HCT116 (cell line): ENCODE measurements at regions not wholly inside any gene's neighbourhood (a gene's known extent, or its start where the extent isn't known, plus 50 kb on each side); places are given as distances from the start of the nearest gene placed in this dataset.

Source experiments
- ATAC-seq: fragments of 200-7000 bp; cut with Tn5 transposase; 2 replicates; pipeline ENCODE4 v1.9.1; 2020; ENCODE audit warnings: mild to moderate bottlenecking, moderate library complexity
- BruUV-seq: library from RNA; stranded (reverse); fragments of 400-500 nt; replicated peaks from 2 replicates; lab custom pipeline; 2021; lab: Mats Ljungman, UMichigan
- CTCF ChIA-PET: fragments of 300-600 bp; sonication (Branson Sonifier 250); formaldehyde crosslinking; loops from one replicate; lab custom pipeline; 2021; ENCODE audit warnings: antibody characterized with exemption; lab: Charles Lee
- POLR2A ChIA-PET: fragments of 300-600, 350-600 bp; sonication (Branson Sonifier 250); formaldehyde crosslinking; loops from one replicate; lab custom pipeline; 2021; ENCODE audit warnings: antibody characterized with exemption; lab: Charles Lee
- RAD21 ChIA-PET, 2 experiments: fragments of 300-600 bp; sonication (Branson Sonifier 250); formaldehyde crosslinking; loops; one replicate each; lab custom pipeline; 2023; ENCODE audit warnings: low total read pairs in 2 of 2; ENCODE audit not compliant: uncharacterized antibody in 2 of 2, unreplicated experiment in 2 of 2, low non-redundant PET in 1 of 2; lab: Charles Lee
- DNase-seq: peaks from one replicate; pipeline ENCODE4 v3.0.0-alpha.2; 2010; ENCODE audit warnings: low read depth, low spot score
- H2AFZ ChIP-seq: fragments of 200-600 bp; shearing (Covaris generic), sonication (generic); 2 replicates; pipeline ENCODE4 v1.6.1; 2017; ENCODE audit warnings: low read depth, mixed run types, mixed read lengths, antibody characterized with exemption, low read length; ENCODE audit not compliant: poor library complexity, severe bottlenecking
- H3K27ac ChIP-seq: 2 replicates; pipeline ENCODE4 v1.5.1; 2012; ENCODE audit warnings: low read depth, low read length
- H3K27me3 ChIP-seq: fragments of 200-600 bp; sonication (generic); 2 replicates; pipeline ENCODE4 v1.6.1; 2016; ENCODE audit warnings: mixed run types, low read length, mixed read lengths; ENCODE audit not compliant: insufficient read depth
- H3K36me3 ChIP-seq, 2 experiments: fragments of 200-500 bp in 1 of 2; fragments of 200-600 bp in 1 of 2; sonication (Bioruptor generic) in 1 of 2; sonication (generic) in 1 of 2; 2 replicates each; pipeline versions ENCODE4 v1.5.1 to v1.6.1; 2014 to 2016; ENCODE audit warnings: low read length in 2 of 2, inconsistent platforms in 1 of 2, mixed read lengths in 1 of 2, mixed run types in 1 of 2; ENCODE audit not compliant: insufficient read depth in 2 of 2, control insufficient read depth in 1 of 2
- H3K4me1 ChIP-seq, 2 experiments: fragments of 200-600 bp in 1 of 2; sonication (generic) in 1 of 2; 2 replicates each; pipeline versions ENCODE4 v1.5.1 to v1.6.1; 2012 to 2017; ENCODE audit warnings: low read length in 2 of 2, inconsistent platforms in 1 of 2, mild to moderate bottlenecking in 1 of 2, mixed read lengths in 1 of 2, mixed run types in 1 of 2, moderate library complexity in 1 of 2; ENCODE audit not compliant: insufficient read depth in 2 of 2, control insufficient read depth in 1 of 2
- H3K4me2 ChIP-seq: fragments of 200-600 bp; sonication (generic); 2 replicates; pipeline ENCODE4 v1.6.1; 2017; ENCODE audit warnings: mixed run types, low read length, mixed read lengths
- H3K4me3 ChIP-seq, 2 experiments: fragments of 200-600 bp in 1 of 2; sonication (generic) in 1 of 2; replicated peaks in 1 of 2; 2 replicates each; pipeline ENCODE4 v1.5.1; 2011 to 2016; ENCODE audit warnings: low read length in 2 of 2, control low read depth in 1 of 2, low read depth in 1 of 2, mild to moderate bottlenecking in 1 of 2, mixed read lengths in 1 of 2, mixed run types in 1 of 2
- H3K79me2 ChIP-seq: fragments of 200-600 bp; sonication (generic); 2 replicates; pipeline ENCODE4 v1.6.1; 2017; ENCODE audit warnings: mild to moderate bottlenecking, mixed run types, low read length, moderate library complexity, mixed read lengths; ENCODE audit not compliant: insufficient read depth
- H3K9ac ChIP-seq: fragments of 200-600 bp; sonication (generic); 2 replicates; pipeline ENCODE4 v1.6.1; 2016; ENCODE audit warnings: low read length, mixed read lengths
- H3K9me2 ChIP-seq: fragments of 200-600 bp; sonication (generic), shearing (Covaris generic); 2 replicates; pipeline ENCODE4 v1.6.1; 2017; ENCODE audit warnings: mixed run types, mild to moderate bottlenecking, moderate library complexity; ENCODE audit not compliant: insufficient read depth
- H3K9me3 ChIP-seq, 2 experiments: fragments of 200-500 bp in 1 of 2; fragments of 200-600 bp in 1 of 2; sonication (Bioruptor generic) in 1 of 2; sonication (generic) in 1 of 2; 2 replicates each; pipeline ENCODE4 v1.6.1; 2014 to 2017; ENCODE audit warnings: low read length in 2 of 2, mixed read lengths in 2 of 2, inconsistent platforms in 1 of 2, low read depth in 1 of 2, mild to moderate bottlenecking in 1 of 2, mixed run types in 1 of 2, moderate library complexity in 1 of 2; ENCODE audit not compliant: control insufficient read depth in 1 of 2, insufficient read depth in 1 of 2
- H4K20me1 ChIP-seq: fragments of 200-600 bp; sonication (generic), shearing (Covaris generic); 2 replicates; pipeline ENCODE4 v1.6.1; 2017; ENCODE audit warnings: mixed run types, mild to moderate bottlenecking, moderate library complexity; ENCODE audit not compliant: insufficient read depth
- ATF3 ChIP-seq: IDR thresholded peaks from 2 replicates; pipeline ENCODE4 v1.6.1; 2012
- CBX3 ChIP-seq: IDR thresholded peaks from 2 replicates; pipeline ENCODE4 v1.6.1; 2012; ENCODE audit warnings: low read depth
- CEBPB ChIP-seq: IDR thresholded peaks from 2 replicates; pipeline ENCODE4 v1.6.1; 2012; ENCODE audit warnings: low read depth
- CTCF ChIP-seq, 3 experiments: fragments of 200-600 bp in 1 of 3; sonication (generic) in 1 of 3; IDR thresholded peaks in 2 of 3; conservative IDR thresholded peaks in 1 of 3; 2 replicates each; pipeline ENCODE4 v1.5.1; 2012 to 2017; ENCODE audit warnings: low read depth in 2 of 3, low read length in 2 of 3, antibody characterized with exemption in 1 of 3, borderline replicate concordance in 1 of 3, control low read depth in 1 of 3, mild to moderate bottlenecking in 1 of 3, mixed read lengths in 1 of 3, mixed run types in 1 of 3, moderate library complexity in 1 of 3; ENCODE audit not compliant: insufficient read depth in 1 of 3
- EZH2 ChIP-seq: fragments of 200-600 bp; sonication (generic); IDR thresholded peaks from 2 replicates; pipeline ENCODE4 v1.6.1; 2017; ENCODE audit warnings: antibody characterized with exemption, mixed run types
- EZH2phosphoT487 ChIP-seq: fragments of 200-600 bp; IDR thresholded peaks from 2 replicates; pipeline ENCODE4 v1.6.1; 2018; ENCODE audit warnings: antibody characterized with exemption, borderline replicate concordance
- FOSL1 ChIP-seq: IDR thresholded peaks from 2 replicates; pipeline ENCODE4 v1.6.1; 2012; ENCODE audit warnings: low read depth
- POLR2A ChIP-seq: IDR thresholded peaks from 2 replicates; pipeline ENCODE4 v1.7.0; 2011; ENCODE audit warnings: borderline replicate concordance; ENCODE audit not compliant: insufficient read depth, insufficient read length; ENCODE audit errors: extremely low read depth
- POLR2AphosphoS5 ChIP-seq: IDR thresholded peaks from 2 replicates; pipeline ENCODE4 v1.6.1; 2011; ENCODE audit warnings: mild to moderate bottlenecking, low read depth, low read length, moderate library complexity
- RAD21 ChIP-seq: IDR thresholded peaks from 2 replicates; pipeline ENCODE4 v1.6.1; 2012; ENCODE audit warnings: low read depth, mild to moderate bottlenecking
- SIN3A ChIP-seq: IDR thresholded peaks from 2 replicates; pipeline ENCODE4 v1.6.1; 2012; ENCODE audit warnings: low read depth
- SP1 ChIP-seq: IDR thresholded peaks from 2 replicates; pipeline ENCODE4 v1.6.1; 2012; ENCODE audit warnings: low read depth
- YY1 ChIP-seq: IDR thresholded peaks from 2 replicates; pipeline ENCODE4 v1.6.1; 2011; ENCODE audit warnings: low read length, low read depth, moderate library complexity, mild to moderate bottlenecking; ENCODE audit not compliant: insufficient replicate concordance; ENCODE audit errors: extremely low read depth
- ZFX ChIP-seq: fragments of 450-650 bp; IDR thresholded peaks from 2 replicates; pipeline ENCODE4 v1.6.1; 2017
- ZNF274 ChIP-seq: fragments of 200-500 bp; sonication (Bioruptor generic); IDR thresholded peaks from 2 replicates; pipeline ENCODE4 v1.6.1; 2014; ENCODE audit warnings: mild to moderate bottlenecking, low read depth, low read length, inconsistent platforms
- intact Hi-C: fragments of 100-400 bp; cut with micrococcal nuclease; formaldehyde crosslinking; loops from 2 replicates; pipeline ENCODE4 v1.10.0; 2022

- Histone ChIP-seq H3K9ac (no peak overlapping the region), H3K79me2 (no peaks in the 10 kb centered on the region), H3K27me3 (no peaks in the 10 kb centered on the region), H3K4me1 (no peaks in the 10 kb centered on the region), H3K4me2 (no peak overlapping the region), H3K36me3 (no peaks in the 10 kb centered on the region), H3K27ac (no peak overlapping the region), H3K9me2 (no peaks in the 10 kb centered on the region), H3K4me3 (no peak overlapping the region), H3K9me3 (peaks cover 7 to 25% of the 10 kb centered on the region in 2 experiments; a peak in 2 of 4 replicates), H4K20me1 (no peaks in the 10 kb centered on the region; the same call in 1 of the 2 replicates), H2AFZ (no peak overlapping the region)
- no TSS peak for BruUV-seq
- ATAC-seq: no peak
- intact Hi-C loops: no loop called here
- ChIA-PET POLR2A (no interaction called here), CTCF (no interaction called here), RAD21 (no interaction called here)
- DNase-seq: no peak
- no peak for TF ChIP-seq FOSL1
- no peak for TF ChIP-seq YY1
- no peak for TF ChIP-seq POLR2AphosphoS5
- TF ChIP-seq CBX3: no peak
Measured at GRCh38 chr16:61555718-61556441, 480.4 kb downstream of the CDH8 start.

- Histone ChIP-seq H4K20me1 (no peaks in the 10 kb centered on the region; the same call in 1 of the 2 replicates), H3K27me3 (no peaks in the 10 kb centered on the region), H3K79me2 (no peaks in the 10 kb centered on the region), H3K9me3 (peaks cover 6 to 12% of the 10 kb centered on the region in 2 experiments; a peak in 2 of 4 replicates), H3K4me1 (no peaks in the 10 kb centered on the region), H3K4me3 (no peak overlapping the region), H2AFZ (no peak overlapping the region), H3K36me3 (no peaks in the 10 kb centered on the region), H3K9me2 (no peaks in the 10 kb centered on the region), H3K4me2 (no peak overlapping the region), H3K27ac (no peak overlapping the region), H3K9ac (no peak overlapping the region)
- ChIA-PET CTCF (no interaction called here), POLR2A (no interaction called here), RAD21 (no interaction called here)
- intact Hi-C loops: no loop called here
- no peak for DNase-seq
- no peak for ATAC-seq
- no TSS peak for BruUV-seq
- TF ChIP-seq SIN3A (no peak), POLR2AphosphoS5 (no peak), ATF3 (no peak), EZH2 (no peak), POLR2A (no peak), ZFX (no peak), CTCF (IDR thresholded peaks at IDR 0.05 in 2 of 3, conservative IDR thresholded peaks at IDR 0.05 in 1 of 3; ENCODE audit: borderline replicate concordance in 1 of 3, insufficient read depth in 1 of 3, low read depth in 2 of 3, low read length in 2 of 3) (no peak), RAD21 (no peak), EZH2phosphoT487 (no peak), YY1 (no peak), FOSL1 (no peak), SP1 (no peak), ZNF274 (no peak), CEBPB (no peak)
Measured at GRCh38 chr16:61549327-61549726, 486.9 kb downstream of the CDH8 start.
